ENCODE measurements at regions not wholly inside any gene's neighbourhood (a gene's known extent, or its start where the extent isn't known, plus 50 kb on each side); places are given as distances from the start of the nearest gene placed in this dataset.
"Not testable (repeated sequence)": the region's sequence is repeated elsewhere in the genome, so short reads cannot be mapped to it uniquely, and the experiment has no call there.

DNA sequence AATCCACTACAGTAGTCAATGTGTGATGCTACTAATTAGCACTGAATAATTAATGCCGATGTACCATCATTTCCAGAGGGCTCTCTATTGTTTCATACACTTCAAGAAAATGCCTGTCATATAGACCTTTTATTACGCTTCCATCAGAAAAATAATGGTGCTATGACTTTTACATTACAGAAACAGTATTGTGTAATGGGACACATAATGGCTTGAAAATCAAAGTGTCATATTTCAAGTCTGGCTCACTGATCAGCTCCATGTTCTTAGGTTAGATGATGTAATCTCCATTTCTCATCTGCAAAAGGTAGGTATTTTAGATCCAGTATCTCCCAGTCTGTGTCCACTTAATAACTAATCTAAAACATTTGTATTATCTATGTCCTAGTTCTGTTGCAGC, 990.6 kb upstream of the TYRP1 start:
- no peak overlapping the region for H3K4me2 ChIP-seq (ENCODE audit: low read length)
- no peaks in the 10 kb centered on the region for H3K27me3 ChIP-seq (ENCODE audit: low read length)
- TF ChIP-seq CTCF (conservative IDR thresholded peaks at IDR 0.05; ENCODE audit: low read depth, low read length) (no peak), EZH2phosphoT487 (IDR thresholded peaks at IDR 0.05; ENCODE audit: borderline replicate concordance, low read length) (no peak), EZH2 (IDR thresholded peaks at IDR 0.05; ENCODE audit: low read length, unreplicated experiment) (no peak)
- H3K36me3 ChIP-seq (ENCODE audit: low read depth, low read length), result no peaks in the 10 kb centered on the region
- ChIA-PET CTCF (no interaction called here), POLR2A (ENCODE audit: unreplicated experiment) (no interaction called here)
- DNase-seq (peak; percentile 1), ATAC-seq (no peak)
- intact Hi-C loops (cut with micrococcal nuclease), result no loop called here
- no TSS peak for BruUV-seq (replicated peaks)
- H2AFZ ChIP-seq (ENCODE audit: low read length), result no peak overlapping the region
- no peaks in the 10 kb centered on the region for H3F3A ChIP-seq (ENCODE audit: low read length, unreplicated experiment)
- no peak overlapping the region for H3K4me3 ChIP-seq (ENCODE audit: low read length)
- no peak overlapping the region for H3K9ac ChIP-seq (ENCODE audit: low read length)
- H3K79me2 ChIP-seq (ENCODE audit: low read length), result no peaks in the 10 kb centered on the region
- no peaks in the 10 kb centered on the region for H3K9me2 ChIP-seq (replicated peaks; ENCODE audit: low read length)
- no peaks in the 10 kb centered on the region for H3K9me3 ChIP-seq (ENCODE audit: low read length)
- H3K4me1 ChIP-seq (ENCODE audit: insufficient read depth, low read length), result no peaks in the 10 kb centered on the region
- H4K20me1 ChIP-seq (ENCODE audit: low read length), result no peaks in the 10 kb centered on the region
- H3K27ac ChIP-seq (ENCODE audit: low read length), result no peak overlapping the region

DNA sequence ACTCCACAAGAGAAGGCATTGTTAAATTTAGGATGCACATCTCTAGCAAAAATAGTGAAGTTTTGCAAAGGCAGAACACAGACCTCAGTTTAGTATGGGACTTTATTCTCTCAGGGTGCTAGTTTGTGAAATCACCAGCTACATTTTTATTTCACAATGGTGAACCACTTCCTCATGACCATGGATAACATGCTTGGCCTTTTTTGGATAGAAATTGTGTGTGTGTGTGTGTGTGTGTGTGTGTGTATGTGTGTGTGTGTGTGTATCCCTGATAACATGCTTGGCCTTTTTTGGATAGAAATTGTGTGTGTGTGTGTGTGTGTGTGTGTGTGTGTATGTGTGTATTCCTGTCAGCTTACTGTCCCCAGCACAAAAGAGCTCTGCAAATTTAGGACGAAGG, 989.0 kb upstream of the TYRP1 start:
- CTCF ChIA-PET, result not testable (repeated sequence)

DNA sequence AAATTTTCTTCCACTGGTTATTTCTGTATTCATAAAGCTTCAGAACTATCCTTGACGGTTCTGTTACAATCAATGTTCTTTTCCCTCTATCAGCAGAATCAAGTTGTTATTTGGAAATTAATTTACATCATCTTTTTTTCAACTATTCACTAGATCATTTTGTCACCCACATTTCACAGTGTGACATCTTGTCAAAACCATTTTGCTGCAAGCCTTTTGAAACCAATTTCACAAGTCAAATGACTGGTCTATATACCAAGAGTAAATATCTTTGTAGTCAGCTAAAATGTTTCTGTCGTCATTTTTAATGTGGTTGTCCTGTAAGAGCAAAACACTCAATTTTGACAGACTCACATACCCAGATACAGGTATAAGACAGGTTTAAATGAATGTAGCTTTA, 984.3 kb upstream of the TYRP1 start:
- Histone ChIP-seq H3K27ac (ENCODE audit: low read length) (no peak overlapping the region), H3K9me3 (ENCODE audit: low read length) (no peaks in the 10 kb centered on the region), H3F3A (ENCODE audit: low read length, unreplicated experiment) (no peaks in the 10 kb centered on the region), H3K4me3 (ENCODE audit: low read length) (no peak overlapping the region), H3K9ac (ENCODE audit: low read length) (no peak overlapping the region), H3K27me3 (ENCODE audit: low read length) (no peaks in the 10 kb centered on the region), H3K4me1 (ENCODE audit: insufficient read depth, low read length) (no peaks in the 10 kb centered on the region), H3K36me3 (ENCODE audit: low read depth, low read length) (no peaks in the 10 kb centered on the region), H3K9me2 (replicated peaks; ENCODE audit: low read length) (no peaks in the 10 kb centered on the region), H3K79me2 (ENCODE audit: low read length) (no peaks in the 10 kb centered on the region), H2AFZ (ENCODE audit: low read length) (no peak overlapping the region), H3K4me2 (ENCODE audit: low read length) (no peak overlapping the region), H4K20me1 (ENCODE audit: low read length) (no peaks in the 10 kb centered on the region)
- ChIA-PET CTCF (no interaction called here), POLR2A (ENCODE audit: unreplicated experiment) (no interaction called here)
- no peak for DNase-seq
- no peak for ATAC-seq
- TF ChIP-seq CTCF (conservative IDR thresholded peaks at IDR 0.05; ENCODE audit: low read depth, low read length), result no peak
- TF ChIP-seq EZH2phosphoT487 (IDR thresholded peaks at IDR 0.05; ENCODE audit: borderline replicate concordance, low read length), result no peak
- no peak for TF ChIP-seq EZH2 (IDR thresholded peaks at IDR 0.05; ENCODE audit: low read length, unreplicated experiment)
- intact Hi-C loops (cut with micrococcal nuclease), result no loop called here
- no TSS peak for BruUV-seq (replicated peaks)

More for the DNA sequence above, 989.0 kb upstream of the TYRP1 start:
- H3K9me2 ChIP-seq (replicated peaks; ENCODE audit: low read length); ATAC-seq; H3K36me3 ChIP-seq (ENCODE audit: low read depth, low read length); intact Hi-C loops (cut with micrococcal nuclease); H2AFZ ChIP-seq (ENCODE audit: low read length); H3K27me3 ChIP-seq (ENCODE audit: low read length); H3K4me3 ChIP-seq (ENCODE audit: low read length); DNase-seq; H3K9ac ChIP-seq (ENCODE audit: low read length); H3K4me2 ChIP-seq (ENCODE audit: low read length); H3K4me1 ChIP-seq (ENCODE audit: insufficient read depth, low read length); H3F3A ChIP-seq (ENCODE audit: low read length, unreplicated experiment); POLR2A ChIA-PET (ENCODE audit: unreplicated experiment); H3K27ac ChIP-seq (ENCODE audit: low read length); H3K79me2 ChIP-seq (ENCODE audit: low read length); H4K20me1 ChIP-seq (ENCODE audit: low read length); BruUV-seq (replicated peaks); H3K9me3 ChIP-seq (ENCODE audit: low read length): not testable (repeated sequence)
